ENCODE measurements at regions not wholly inside any gene's neighbourhood (a gene's known extent, or its start where the extent isn't known, plus 50 kb on each side); places are given as distances from the start of the nearest gene placed in this dataset.

- Histone ChIP-seq H3K4me1 (ENCODE audit: control insufficient read depth, extremely low read depth, insufficient read depth, low read length) (peaks cover 2% of the 10 kb centered on the region), H3K4me3 (ENCODE audit: control insufficient read depth in 2 of 3, extremely low read depth in 1 of 3, insufficient read depth in 2 of 3, low read depth in 1 of 3, low read length in 3 of 3) (no peak overlapping the region), H3K9me1 (ENCODE audit: control insufficient read depth, extremely low read depth, insufficient read depth, low read length) (no peaks in the 10 kb centered on the region), H3K9ac (ENCODE audit: control insufficient read depth, extremely low read depth, insufficient read depth, low read length) (no peak overlapping the region), H4K20me1 (ENCODE audit: control insufficient read depth, extremely low read depth, insufficient read depth, low read length) (no peaks in the 10 kb centered on the region), H3K79me2 (ENCODE audit: control insufficient read depth, insufficient read depth, low read length) (no peaks in the 10 kb centered on the region), H2AFZ (ENCODE audit: control insufficient read depth, low read length) (no peak overlapping the region), H3K9me3 (ENCODE audit: control insufficient read depth, low read depth, low read length) (peaks cover 11% of the 10 kb centered on the region), H3K27ac (ENCODE audit: control insufficient read depth, insufficient read depth, low read length) (no peak overlapping the region), H3K36me3 (ENCODE audit: control insufficient read depth in 2 of 2, extremely low read depth in 1 of 2, insufficient read depth in 2 of 2, low read length in 2 of 2) (no peaks in the 10 kb centered on the region), H3K27me3 (ENCODE audit: control insufficient read depth, extremely low read depth, insufficient read depth, low read length) (peaks cover 25% of the 10 kb centered on the region), H3K4me2 (ENCODE audit: control insufficient read depth, extremely low read depth, insufficient read depth, low read depth, low read length) (no peak overlapping the region)
- FAIRE-seq (no peak), DNase-seq (ENCODE audit: low read depth, low spot score) (no peak)
- TF ChIP-seq CTCF (optimal IDR thresholded peaks at IDR 0.05 in 1 of 3, IDR thresholded peaks at IDR 0.05 in 1 of 3, conservative IDR thresholded peaks at IDR 0.05 in 1 of 3; ENCODE audit: extremely low read depth in 1 of 3, insufficient read depth in 2 of 3, low read length in 3 of 3) (no peak), EZH2 (IDR thresholded peaks at IDR 0.05; ENCODE audit: low read length) (no peak)
- dilution Hi-C loops (cut with MboI; ENCODE audit: extremely low pct_ligation_motif_present, low sequenced_read_pairs): no loop called here
Observed at GRCh38 chr18:79585395-79586370, 93.9 kb upstream of the CTDP1 start.

- Histone ChIP-seq H4K20me1 (ENCODE audit: control insufficient read depth, extremely low read depth, insufficient read depth, low read length) (no peaks in the 10 kb centered on the region), H3K27ac (ENCODE audit: control insufficient read depth, insufficient read depth, low read length) (no peak overlapping the region), H2AFZ (ENCODE audit: control insufficient read depth, low read length) (no peak overlapping the region), H3K9ac (ENCODE audit: control insufficient read depth, extremely low read depth, insufficient read depth, low read length) (no peak overlapping the region), H3K36me3 (ENCODE audit: control insufficient read depth in 2 of 2, extremely low read depth in 1 of 2, insufficient read depth in 2 of 2, low read length in 2 of 2) (no peaks in the 10 kb centered on the region), H3K79me2 (ENCODE audit: control insufficient read depth, insufficient read depth, low read length) (no peaks in the 10 kb centered on the region), H3K9me3 (ENCODE audit: control insufficient read depth, low read depth, low read length) (peaks cover 11% of the 10 kb centered on the region), H3K4me1 (ENCODE audit: control insufficient read depth, extremely low read depth, insufficient read depth, low read length) (peaks cover 2% of the 10 kb centered on the region), H3K27me3 (ENCODE audit: control insufficient read depth, extremely low read depth, insufficient read depth, low read length) (peaks cover 28% of the 10 kb centered on the region), H3K4me2 (ENCODE audit: control insufficient read depth, extremely low read depth, insufficient read depth, low read depth, low read length) (no peak overlapping the region), H3K4me3 (ENCODE audit: control insufficient read depth in 2 of 3, extremely low read depth in 1 of 3, insufficient read depth in 2 of 3, low read depth in 1 of 3, low read length in 3 of 3) (no peak overlapping the region), H3K9me1 (ENCODE audit: control insufficient read depth, extremely low read depth, insufficient read depth, low read length) (no peaks in the 10 kb centered on the region)
- dilution Hi-C loops (cut with MboI; ENCODE audit: extremely low pct_ligation_motif_present, low sequenced_read_pairs): no loop called here
- FAIRE-seq (no peak), DNase-seq (ENCODE audit: low read depth, low spot score) (no peak)
- no peak for TF ChIP-seq EZH2 (IDR thresholded peaks at IDR 0.05; ENCODE audit: low read length)
- no peak for TF ChIP-seq CTCF (optimal IDR thresholded peaks at IDR 0.05 in 1 of 3, IDR thresholded peaks at IDR 0.05 in 1 of 3, conservative IDR thresholded peaks at IDR 0.05 in 1 of 3; ENCODE audit: extremely low read depth in 1 of 3, insufficient read depth in 2 of 3, low read length in 3 of 3)
Observed at GRCh38 chr18:79586436-79587225, 93.0 kb upstream of the CTDP1 start.
